Activated T-cell treated with anti-CD3 and anti-CD28 coated beads, Interleukin-2, amount 50 U/mL, for 48 hours (primary cell): ENCODE measurements at regions not wholly inside any gene's neighbourhood (a gene's known extent, or its start where the extent isn't known, plus 50 kb on each side); places are given as distances from the start of the nearest gene placed in this dataset.

Experiments used
- DNase-seq, 2 experiments: peaks; one replicate each; pipeline ENCODE4 v3.0.0-alpha.2; 2020

DNA sequence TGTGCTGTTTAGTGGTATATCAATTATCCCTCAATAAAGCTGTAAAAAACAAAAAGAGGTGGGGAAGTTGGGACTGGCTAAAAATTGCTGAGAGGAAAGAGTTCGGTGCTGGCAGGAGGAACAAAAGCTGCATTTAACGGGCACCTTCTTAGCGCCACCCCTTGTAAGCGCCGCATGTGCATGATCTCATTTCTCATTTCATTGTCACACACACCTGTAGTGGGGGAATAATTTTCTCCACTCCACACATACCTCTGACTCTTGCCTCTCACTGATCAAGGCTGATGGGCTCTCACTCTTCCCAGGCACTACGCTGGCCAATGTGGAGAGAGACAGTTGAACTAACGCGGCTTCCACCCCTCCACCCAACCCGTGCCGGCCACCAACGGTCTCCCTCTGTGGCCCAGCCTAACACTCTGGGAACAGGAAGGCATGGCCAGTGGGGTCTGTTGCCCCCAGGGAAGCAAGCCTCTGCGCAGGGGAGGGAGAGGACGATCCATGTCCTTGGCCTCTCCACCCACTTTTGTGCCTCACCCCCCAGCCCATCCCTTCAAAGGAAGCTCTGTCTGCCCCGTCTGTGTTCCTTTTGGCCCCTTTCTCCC lies 186.7 kb upstream of the SYT13 start:
- no peak for DNase-seq

DNA sequence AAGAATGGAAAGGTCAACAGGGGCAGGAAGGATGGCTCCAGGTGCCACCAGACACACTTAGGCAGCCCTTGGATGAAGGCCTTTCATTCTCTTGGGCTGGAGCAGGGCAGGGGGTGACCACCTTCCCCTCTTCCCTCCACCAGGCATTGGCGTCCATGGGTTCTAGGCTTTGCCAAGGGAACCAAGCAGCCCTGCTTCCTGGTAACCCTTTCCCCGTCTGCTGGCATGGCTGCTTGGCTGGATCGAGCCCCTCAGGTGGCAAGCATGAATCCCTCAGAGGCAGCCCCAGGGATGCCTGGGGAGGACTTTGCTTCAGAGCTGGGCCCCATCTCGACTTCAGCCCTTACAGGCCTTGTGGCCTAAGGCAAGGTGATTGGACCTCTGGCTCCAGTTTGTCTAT lies 185.1 kb upstream of the SYT13 start:
- DNase-seq: no peak

DNA sequence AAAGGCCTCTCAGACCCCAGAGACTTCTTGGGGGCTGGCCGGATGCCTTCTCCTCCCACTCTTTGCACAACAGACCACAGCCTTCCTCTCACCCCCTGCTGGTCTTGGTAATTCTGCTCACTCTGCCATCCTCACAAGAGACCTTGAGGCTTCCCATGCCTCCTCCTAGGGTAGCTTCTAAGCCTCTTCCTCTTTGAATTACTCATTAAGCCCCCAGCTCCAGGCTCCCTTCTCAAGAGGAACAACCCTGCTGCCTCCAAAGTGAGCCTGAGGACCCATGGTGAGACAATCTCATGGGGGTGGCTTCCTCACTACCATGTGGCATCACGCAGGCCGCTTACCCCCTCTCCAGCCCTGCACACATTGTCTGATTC lies 184.6 kb upstream of the SYT13 start:
- DNase-seq: no peak

DNA sequence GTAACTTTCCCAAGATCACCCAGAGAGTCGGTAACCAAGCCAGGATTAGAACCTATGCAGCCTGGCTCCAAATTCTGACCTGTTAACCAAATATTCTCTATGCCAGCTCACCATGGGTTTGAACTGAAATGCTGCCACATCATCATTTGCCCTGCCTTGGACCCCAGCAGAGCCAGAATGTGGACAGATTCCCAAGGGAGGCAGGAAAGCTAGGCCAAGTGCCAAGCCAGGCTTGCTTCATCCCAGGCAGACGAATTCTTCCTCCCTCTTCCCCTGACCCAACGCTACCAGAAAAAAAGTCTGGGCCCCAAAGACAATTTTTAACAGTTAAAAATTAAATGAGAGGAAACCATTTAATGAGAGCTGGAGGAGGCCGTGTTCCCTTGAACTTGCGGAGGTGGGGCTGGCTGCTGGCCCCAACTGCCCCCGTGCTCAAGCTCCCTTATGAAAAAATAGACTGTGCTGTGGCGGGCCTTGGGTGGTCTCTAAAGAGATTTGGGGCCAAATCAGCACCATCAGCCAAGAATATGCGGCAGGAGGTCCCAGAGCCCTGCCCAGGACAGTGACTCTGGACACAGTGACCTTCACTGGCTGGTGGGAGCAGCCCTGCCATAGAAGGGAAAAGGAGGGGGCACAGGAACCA lies 184.1 kb upstream of the SYT13 start:
- DNase-seq: no peak

DNA sequence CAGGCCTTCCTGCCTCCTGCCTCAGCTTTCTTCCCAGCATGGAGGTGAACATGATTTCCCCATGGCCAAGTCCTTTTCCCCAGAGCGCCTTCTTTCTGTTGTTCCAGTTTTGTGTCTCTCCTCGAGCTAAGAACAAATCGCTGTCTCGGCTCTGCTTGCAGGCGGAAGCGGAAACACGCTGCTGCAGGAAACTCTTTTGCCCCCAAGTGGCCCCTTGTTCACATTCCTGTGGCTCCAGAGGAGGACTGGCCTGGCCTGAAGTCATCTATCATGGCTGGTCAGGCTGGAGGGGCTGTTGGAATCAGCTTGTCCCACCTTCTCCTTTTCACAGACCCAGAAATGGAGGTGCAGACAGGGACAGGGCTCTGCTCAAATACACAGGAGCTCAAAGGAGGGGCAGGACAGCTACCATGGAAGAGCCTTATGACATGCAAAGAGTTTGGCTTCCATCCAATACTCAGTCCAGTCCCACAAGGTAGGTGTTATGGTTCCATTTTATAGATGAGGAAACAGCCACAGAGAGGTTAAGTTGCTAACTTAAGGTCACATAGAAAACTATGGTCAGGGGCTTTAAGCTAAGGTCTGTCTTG lies 182.2 kb upstream of the SYT13 start:
- DNase-seq: no peak

DNA sequence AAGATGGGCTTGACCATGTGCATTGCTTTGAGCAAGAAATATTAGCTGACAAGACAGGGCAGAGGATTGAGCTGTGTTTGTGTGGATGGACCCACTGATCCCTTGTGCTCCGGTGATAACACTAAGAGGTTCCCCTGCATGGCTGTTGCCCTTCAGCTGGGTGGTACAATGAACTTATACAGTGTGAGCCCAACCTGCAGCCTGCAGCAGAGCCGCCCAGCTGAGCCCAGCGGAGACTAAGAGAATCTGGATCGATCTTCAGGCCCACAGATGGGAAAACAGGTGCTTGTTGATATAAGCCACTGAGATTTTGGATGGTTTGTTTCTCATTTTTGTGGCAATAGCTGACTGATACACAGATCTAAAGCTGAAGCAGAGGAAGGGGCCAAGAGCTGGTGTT lies 177.4 kb upstream of the SYT13 start:
- DNase-seq: no peak

DNA sequence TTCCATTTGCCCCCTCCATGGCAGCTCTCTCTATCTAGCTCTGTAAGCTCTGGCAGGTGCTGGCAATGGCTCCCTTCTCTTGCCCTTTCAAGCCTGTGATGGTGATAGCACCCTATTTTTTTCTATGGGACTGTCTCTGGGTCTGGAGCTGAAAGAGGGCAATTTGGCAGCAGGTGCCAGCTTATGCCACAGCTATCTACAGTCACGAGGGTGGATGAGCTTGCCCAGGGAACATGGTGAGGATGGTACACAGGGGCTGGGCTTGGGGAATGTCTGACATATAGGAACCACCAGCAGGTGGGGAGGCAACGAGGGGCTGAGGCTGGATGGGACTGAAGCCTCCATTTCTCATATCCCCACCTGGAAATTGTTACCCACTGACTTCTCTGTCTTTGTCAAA lies 175.4 kb upstream of the SYT13 start:
- DNase-seq: no peak

DNA sequence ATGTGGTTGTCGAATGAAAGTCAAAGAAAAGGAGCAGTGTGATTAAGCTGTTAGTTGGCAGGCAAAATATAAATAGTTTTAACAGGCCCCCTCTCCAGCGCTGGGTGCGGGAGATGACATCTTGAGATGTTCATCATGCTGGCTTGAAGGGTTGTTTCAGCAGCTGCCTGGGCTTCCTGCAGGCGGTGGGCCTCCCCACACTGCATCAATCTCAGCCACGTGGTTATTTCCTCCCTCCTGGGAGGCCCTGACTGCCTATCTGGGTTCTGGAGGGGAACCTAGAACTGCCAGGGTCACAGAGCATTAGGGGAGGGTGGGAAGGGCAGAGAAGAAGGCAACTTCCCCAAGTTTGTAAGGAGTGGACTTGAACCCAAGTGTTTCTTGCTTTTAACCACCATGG lies 173.3 kb upstream of the SYT13 start:
- DNase-seq: no peak

DNA sequence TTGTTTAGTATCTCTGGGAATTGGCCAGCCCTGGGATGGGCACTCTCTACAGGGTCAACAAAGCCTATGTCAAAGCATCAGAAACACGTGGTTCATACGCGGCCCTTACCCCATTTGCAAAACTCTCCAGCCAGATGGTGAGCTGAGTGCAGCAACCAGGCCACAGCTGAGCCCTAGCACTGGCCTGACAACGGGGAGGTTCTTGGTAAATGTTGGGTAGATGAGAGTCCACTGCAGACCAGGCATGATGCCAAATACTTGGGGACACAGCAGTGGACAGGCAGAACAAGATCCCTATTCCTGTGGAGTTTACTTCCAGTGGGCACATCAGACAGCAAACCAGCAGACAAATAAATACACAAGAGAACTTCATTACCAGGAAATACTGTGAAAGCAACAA lies 172.1 kb upstream of the SYT13 start:
- no peak for DNase-seq

DNA sequence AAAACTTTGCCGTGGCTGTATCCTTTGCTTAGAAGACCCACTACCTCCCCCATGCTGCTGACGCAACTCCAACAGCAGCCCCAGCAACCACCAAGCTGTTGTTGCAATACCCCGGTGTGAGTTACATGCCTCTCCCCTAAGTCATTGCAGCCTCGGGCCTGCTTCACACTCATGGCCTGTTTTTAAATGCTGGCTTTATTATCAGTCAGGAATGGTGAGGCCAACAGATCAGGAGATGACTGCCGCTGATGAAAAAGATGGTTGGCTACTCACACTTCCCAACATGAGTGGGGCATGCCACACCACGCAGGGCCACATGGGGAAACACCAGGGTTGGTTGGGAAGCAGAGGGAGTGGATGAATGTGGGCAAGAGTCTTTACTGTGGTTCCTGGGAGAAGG lies 171.5 kb upstream of the SYT13 start:
- no peak for DNase-seq

DNA sequence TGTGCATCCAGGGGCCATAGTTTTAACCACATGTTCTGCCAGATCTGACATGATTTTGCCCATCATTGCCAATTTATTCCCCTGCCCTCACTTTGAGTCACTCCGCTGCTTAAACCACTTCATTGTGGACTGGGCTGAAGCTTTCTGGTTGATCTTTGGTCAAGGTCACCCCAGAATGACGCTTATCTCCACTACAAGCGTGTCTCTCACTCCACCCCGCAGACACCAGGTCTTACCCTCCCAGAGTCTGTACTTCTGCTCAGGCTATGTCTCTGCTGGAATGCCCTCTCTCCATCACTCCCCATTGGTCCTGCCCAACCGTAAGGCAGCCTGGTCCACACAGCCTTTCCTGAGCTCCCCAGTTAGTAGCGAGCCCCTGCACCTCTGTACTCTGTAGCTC lies 170.5 kb upstream of the SYT13 start:
- no peak for DNase-seq

DNA sequence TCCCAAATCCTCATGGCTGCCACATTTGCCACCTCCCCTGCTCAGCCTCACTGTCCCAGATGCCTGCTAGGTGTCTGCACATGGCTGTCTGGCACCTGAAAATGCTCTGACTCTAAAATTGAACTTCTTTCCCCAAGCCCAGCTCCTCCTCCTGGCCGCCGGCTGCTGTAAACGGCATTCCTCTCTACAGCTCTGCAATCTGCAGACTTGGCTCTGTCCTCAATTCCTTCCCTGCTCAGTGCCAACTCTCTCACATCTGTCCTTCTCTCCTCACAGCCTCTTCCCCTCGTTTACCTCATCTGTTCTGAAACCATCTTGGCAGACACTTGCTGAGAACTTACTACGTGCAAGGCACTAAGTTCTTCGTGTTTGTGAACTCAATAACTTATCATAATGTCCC lies 169.4 kb upstream of the SYT13 start:
- no peak for DNase-seq

DNA sequence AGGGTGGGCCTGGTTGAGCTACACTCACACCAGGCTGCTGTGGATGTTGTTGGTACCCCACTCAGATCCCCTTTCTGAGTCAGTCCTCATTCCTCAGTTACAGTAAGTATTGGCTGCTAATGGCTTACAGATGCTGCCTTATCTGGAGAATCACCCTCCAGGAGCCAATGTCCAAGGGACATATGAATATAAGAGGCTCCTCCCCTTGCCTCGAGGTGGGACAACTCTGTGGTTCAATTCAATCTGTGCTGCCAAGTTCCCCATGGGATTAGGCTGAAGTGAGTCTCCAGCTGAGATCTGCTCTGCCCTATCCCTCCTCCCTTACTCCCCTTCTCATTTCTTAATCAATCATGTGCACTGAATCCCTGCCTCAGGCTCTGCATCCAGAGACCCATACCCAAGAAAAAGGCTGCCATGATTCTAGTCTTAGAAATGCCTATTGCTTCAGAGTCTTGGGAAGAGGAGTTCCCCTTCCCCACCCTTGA lies 168.8 kb upstream of the SYT13 start:
- DNase-seq: no peak

DNA sequence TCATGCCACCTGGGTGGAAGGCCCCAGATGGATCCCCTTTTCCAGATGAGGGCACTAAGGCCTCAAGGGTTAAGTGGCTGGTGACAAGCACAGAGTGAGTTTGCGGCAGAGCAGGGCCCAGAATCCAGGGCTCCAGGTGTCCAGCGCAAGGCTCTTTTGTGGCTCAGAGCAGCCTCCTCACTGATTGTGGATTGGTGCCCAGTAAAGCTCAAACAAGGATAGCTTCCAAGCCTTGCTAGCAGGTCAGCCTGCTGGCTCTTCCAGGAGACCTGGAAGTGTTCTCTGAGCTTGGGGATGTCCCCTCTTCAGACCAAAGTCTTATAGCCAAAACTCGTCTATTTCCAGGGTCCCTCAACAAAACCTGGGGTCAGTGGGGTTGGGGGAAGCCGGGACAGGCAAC lies 167.6 kb upstream of the SYT13 start:
- no peak for DNase-seq

DNA sequence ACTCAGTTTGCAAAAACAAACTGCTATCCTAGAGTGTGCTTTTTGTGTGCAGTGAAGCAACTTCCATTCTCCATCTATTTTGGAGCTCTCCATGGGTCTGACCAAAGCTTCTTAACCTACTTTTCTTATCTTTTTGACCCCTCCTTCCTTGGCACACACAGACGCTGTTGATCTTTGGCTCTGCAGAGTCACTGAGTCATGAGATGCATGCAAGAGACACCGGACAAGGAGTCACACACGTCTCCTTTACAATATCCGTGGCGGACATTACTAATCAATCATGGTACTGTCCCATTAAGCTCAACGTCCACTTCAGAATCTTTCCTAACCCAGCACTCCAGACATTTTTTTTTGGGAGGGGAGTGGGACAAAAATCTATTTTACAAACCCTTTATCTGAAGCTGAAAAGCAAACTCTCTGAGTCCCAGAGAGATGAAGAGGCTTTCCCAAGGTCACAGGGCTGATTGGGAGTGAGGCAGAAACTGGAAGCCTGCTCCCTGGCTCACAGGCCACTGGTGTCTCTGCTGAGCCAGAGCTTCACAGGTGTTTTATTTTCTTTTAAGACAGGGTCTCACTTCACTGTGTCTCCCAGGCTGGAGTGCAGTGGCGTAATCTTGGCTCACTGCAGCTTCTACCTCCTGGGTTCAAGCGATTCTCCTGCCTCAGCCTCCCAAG lies 165.8 kb upstream of the SYT13 start:
- DNase-seq: no peak

DNA sequence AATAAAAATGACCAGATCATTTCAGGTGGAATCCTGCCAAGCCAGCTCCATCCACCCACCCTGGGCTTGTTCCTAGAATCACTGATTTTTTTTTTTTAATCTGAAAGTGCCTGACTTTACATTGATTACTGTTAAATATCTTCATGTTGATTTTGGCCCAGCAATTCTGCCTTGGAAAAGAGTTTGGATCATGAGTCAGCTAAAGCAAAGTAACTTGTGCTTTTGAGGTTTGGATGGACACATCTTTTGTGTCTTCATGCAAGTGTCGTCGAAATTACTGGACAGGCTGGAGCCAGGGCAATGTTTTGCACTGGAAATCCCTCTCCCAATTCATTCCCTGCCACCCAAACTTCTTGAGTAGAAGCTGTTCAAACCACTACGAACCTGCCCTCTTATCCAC lies 164.0 kb upstream of the SYT13 start:
- no peak for DNase-seq

DNA sequence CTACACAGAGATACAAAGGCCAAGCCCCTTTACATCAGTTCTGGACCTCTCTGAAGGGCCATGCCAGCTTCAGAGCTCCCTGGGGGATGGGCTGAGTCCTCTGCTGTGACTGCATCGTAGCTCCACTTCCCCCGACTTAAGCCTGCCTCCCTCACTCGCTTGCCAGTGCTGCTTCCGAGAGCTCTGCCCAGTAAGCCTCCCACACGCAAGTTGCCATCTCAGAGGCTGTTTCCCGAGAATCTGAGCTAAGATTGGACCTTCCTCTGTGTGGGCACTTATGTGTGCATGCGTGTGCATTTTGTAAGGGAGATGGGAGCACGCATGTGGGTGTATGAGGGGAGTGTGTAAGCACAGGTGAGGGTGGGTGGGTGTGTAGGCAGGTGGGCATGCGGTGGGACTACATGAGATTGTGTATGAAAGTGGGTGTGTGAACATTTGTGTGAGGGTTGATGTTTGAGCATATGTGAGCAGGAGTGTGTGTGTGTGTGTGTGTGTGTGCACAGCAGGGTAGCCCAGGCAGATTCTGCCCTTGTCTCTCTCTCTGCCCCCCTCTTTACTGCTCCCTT lies 163.0 kb upstream of the SYT13 start:
- no peak for DNase-seq

DNA sequence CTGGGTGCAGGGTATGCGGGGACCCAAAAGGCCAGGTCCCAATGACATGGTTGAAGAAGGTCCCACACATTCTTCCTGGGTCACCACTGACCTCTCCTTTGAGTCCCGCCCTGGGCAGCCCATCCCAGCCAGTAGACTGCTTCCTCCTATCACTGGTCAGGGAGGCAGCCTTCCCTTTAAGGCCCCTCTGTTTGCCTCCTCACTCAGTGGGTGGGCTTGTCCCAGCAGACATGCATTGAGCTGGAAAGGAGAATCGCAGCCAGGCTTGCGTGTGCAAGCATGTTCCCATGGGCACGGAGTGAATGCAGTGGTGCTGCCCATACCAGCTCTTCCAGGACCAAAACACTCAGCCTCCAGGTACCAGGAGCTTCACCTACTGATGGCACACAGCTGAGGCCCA lies 162.4 kb upstream of the SYT13 start:
- DNase-seq: no peak

DNA sequence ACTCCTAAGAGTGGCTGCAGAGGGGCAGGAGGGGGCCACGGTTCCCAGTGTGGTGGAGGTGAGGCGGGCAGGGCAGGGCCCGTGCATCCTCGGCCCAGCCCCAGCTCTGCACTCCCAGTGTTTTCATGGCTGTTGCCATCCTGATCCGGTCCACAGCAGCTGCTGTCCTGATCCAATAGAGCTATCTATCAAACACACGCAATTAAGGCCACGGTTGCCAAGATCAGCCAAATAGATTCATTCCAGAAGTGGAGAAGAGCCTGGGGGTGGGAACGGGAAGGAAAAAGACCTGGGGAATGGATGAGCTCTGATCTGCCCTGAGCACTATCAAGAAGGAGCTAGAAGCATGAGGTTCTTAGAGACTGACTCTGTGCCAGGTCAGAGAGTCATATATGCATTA lies 160.9 kb upstream of the SYT13 start:
- DNase-seq: no peak

DNA sequence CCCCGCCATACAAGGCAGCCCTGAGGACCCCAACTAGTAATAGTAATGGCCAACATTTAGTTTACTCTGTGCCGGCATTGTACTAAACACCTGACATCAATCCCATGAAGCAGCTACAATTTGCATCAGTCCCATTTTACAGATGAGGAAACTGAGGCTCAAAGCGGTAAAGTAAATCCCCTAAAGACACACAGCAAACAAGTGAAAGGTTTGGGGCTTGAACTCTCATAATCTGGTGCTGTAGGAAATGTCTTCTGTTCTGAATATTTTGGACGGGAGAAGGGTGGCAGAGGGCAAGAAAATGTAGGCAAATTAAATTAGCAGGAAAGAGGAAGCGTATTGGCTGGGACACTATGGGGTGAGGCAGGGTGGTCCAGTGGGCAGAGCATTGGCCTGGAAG lies 160.3 kb upstream of the SYT13 start:
- no peak for DNase-seq

DNA sequence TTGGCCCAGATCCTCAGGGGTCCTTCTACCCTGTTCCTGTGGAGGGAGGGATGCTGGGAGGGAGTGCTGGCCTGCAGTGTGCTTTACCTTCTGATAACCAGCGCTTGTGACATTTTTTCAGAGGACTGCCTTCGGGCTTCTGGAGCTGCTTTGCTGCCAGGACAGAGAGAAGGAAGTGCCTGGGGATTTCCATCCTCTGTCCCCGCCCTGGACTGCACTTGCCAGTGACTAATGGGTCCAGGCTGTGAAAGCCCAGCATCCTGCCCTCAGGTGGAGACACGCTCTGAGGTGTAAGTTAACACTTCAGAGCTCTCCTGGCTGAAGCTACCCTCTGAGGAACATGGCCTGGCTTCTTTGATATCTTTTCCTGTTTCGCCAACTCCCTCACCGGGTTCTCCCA lies 158.7 kb upstream of the SYT13 start:
- DNase-seq: no peak

DNA sequence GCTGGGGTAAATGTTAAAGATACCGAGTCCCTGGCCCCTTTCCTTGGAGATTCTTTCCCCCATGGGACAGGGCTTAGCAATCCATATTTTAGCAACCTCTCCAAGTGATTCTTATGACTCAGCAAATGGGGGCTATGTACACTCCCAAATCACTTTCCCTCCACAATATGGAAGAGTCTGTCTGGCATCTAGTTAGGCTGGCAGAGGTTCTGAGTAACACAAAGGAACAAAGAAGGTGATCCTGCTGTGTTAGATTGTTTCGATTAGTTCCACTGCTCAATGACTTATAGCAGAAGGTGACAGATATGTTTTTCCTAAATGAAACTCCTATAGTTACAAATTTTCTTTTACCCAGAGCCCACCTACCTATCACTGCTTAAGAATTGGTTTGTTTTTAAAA lies 154.0 kb upstream of the SYT13 start:
- DNase-seq: no peak

DNA sequence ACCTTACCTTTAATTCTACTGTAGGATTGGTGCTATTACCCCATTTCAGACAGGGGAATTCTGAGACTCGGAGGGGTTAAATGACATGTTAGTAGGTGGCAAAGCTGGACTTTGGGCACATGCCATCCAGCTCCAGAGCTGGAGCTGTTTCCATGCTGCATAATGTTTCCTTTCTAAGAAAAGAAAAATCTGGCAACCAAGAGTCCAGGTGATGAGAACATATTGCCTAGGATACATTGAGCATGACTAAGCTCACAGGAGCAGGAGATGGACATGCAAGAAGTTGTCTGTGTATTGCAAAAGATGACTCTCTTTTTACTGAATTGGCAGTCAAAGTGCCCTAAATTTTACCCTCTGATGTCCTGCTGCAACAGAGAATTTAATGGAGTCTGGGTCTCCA lies 150.8 kb upstream of the SYT13 start:
- DNase-seq: no peak

DNA sequence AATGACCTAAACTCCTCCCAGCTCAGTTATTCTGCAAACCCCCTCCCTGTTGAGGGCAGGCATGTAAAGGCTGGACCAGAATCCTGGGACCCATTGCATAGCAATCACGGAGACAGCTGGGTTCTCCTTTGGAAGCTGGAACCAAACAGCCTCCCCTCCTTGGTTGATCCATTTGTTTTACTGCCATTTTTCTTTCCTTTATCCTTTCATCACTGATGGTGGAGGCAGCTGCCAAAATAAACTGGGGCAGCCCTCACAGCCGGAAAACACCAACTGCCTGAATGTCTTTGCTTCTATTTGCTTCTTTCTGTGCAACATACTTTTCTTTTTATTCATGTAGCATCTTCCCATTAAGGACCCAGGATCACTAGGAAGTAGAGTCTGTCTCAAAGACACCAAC lies 150.0 kb upstream of the SYT13 start:
- no peak for DNase-seq
